HL-60 (cell line): ENCODE measurements at regions not wholly inside any gene's neighbourhood (a gene's known extent, or its start where the extent isn't known, plus 50 kb on each side); places are given as distances from the start of the nearest gene placed in this dataset.

Experiments
- SPI1 ChIP-seq: IDR thresholded peaks from 2 replicates; pipeline ENCODE4 v1.6.1; 2012; ENCODE audit warnings: low read depth, mild to moderate bottlenecking, borderline replicate concordance
- TF ChIP-seq, protein P1 (sequence below): IDR thresholded peaks from one replicate; pipeline ENCODE4 v1.5.1; 2011; ENCODE audit warnings: low read length, control low read depth, inconsistent platforms; ENCODE audit not compliant: insufficient read depth

DNA sequence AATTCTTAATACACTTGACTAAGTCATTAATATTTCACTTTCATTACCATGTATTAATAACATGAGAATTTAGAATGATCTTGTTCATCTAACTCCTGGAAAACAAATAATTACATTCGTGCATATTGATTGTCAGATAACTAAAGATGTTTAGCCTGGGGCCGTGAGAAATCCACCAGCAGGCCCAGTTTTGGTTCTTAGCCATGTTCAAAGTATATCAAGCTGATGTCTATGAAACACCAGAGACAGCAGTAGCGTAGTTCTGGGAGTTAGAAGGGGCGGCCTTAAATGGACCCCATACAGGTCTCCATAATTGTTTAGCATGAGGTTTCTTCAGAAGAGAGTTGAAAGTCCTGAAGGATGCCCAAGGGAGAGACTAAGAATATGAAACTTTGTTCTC, 103.6 kb upstream of the DPH6 start:
- TF ChIP-seq, protein P1, sequence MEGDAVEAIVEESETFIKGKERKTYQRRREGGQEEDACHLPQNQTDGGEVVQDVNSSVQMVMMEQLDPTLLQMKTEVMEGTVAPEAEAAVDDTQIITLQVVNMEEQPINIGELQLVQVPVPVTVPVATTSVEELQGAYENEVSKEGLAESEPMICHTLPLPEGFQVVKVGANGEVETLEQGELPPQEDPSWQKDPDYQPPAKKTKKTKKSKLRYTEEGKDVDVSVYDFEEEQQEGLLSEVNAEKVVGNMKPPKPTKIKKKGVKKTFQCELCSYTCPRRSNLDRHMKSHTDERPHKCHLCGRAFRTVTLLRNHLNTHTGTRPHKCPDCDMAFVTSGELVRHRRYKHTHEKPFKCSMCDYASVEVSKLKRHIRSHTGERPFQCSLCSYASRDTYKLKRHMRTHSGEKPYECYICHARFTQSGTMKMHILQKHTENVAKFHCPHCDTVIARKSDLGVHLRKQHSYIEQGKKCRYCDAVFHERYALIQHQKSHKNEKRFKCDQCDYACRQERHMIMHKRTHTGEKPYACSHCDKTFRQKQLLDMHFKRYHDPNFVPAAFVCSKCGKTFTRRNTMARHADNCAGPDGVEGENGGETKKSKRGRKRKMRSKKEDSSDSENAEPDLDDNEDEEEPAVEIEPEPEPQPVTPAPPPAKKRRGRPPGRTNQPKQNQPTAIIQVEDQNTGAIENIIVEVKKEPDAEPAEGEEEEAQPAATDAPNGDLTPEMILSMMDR, result no peak
- no peak for TF ChIP-seq SPI1
